Mesenchymal stem cell (in vitro differentiated cells and primary cell): ENCODE measurements at regions not wholly inside any gene's neighbourhood (a gene's known extent, or its start where the extent isn't known, plus 50 kb on each side); places are given as distances from the start of the nearest gene placed in this dataset.

Experiments used
- DNase-seq: peaks from one replicate; pipeline ENCODE4 v3.0.0-alpha.2; 2013
- H2AFZ ChIP-seq: one replicate; pipeline ENCODE4 v1.6.1; 2013; ENCODE audit warnings: low read depth, mild to moderate bottlenecking, control low read depth, inconsistent platforms, low read length, moderate library complexity
- H2AK5ac ChIP-seq: 2 replicates; pipeline ENCODE4 v1.6.1; 2013; ENCODE audit warnings: low read length, moderate library complexity, mild to moderate bottlenecking, inconsistent platforms; ENCODE audit not compliant: severe bottlenecking
- H2BK120ac ChIP-seq: one replicate; pipeline ENCODE4 v1.6.1; 2013; ENCODE audit warnings: low read depth, mild to moderate bottlenecking, inconsistent platforms, low read length, moderate library complexity
- H2BK12ac ChIP-seq, 2 experiments: one replicate each; pipeline ENCODE4 v1.6.1; 2013; ENCODE audit warnings: inconsistent platforms in 2 of 2, low read length in 2 of 2, mild to moderate bottlenecking in 2 of 2, moderate library complexity in 2 of 2, control low read depth in 1 of 2
- H2BK15ac ChIP-seq: one replicate; pipeline ENCODE4 v1.6.1; 2013; ENCODE audit warnings: mild to moderate bottlenecking, low read depth, inconsistent platforms; ENCODE audit not compliant: poor library complexity, severe bottlenecking
- H2BK5ac ChIP-seq: 2 replicates; pipeline ENCODE4 v1.6.1; 2013; ENCODE audit warnings: low read depth, mild to moderate bottlenecking, low read length, control low read depth, inconsistent platforms; ENCODE audit not compliant: poor library complexity, severe bottlenecking
- H3K14ac ChIP-seq, 2 experiments: one replicate each; pipeline ENCODE4 v1.6.1; 2013; ENCODE audit warnings: inconsistent platforms in 2 of 2, low read length in 2 of 2, control low read depth in 1 of 2, mild to moderate bottlenecking in 1 of 2, moderate library complexity in 1 of 2
- H3K18ac ChIP-seq, 2 experiments: one replicate each; pipeline ENCODE4 v1.6.1; 2013; ENCODE audit warnings: inconsistent platforms in 2 of 2, low read length in 2 of 2, control low read depth in 1 of 2, low read depth in 1 of 2, mild to moderate bottlenecking in 1 of 2
- H3K23ac ChIP-seq, 2 experiments: one replicate each; pipeline ENCODE4 v1.6.1; 2013; ENCODE audit warnings: inconsistent platforms in 2 of 2, low read length in 2 of 2, mild to moderate bottlenecking in 2 of 2, moderate library complexity in 2 of 2, control low read depth in 1 of 2
- H3K27ac ChIP-seq: 2 replicates; pipeline ENCODE4 v1.5.1; 2013; ENCODE audit warnings: mild to moderate bottlenecking, moderate library complexity, low read length, control low read depth, inconsistent platforms; ENCODE audit not compliant: poor library complexity, severe bottlenecking
- H3K27me3 ChIP-seq, 2 experiments: 2 replicates each; pipeline versions ENCODE4 v1.6.1 to v1.7.0; 2013; ENCODE audit warnings: low read length in 2 of 2, mild to moderate bottlenecking in 2 of 2, moderate library complexity in 2 of 2, control low read depth in 1 of 2, inconsistent platforms in 1 of 2; ENCODE audit not compliant: control insufficient read depth in 1 of 2, insufficient read depth in 1 of 2
- H3K36me3 ChIP-seq, 2 experiments: 2 replicates each; pipeline versions ENCODE4 v1.6.1 to v1.7.0; 2013; ENCODE audit warnings: low read length in 2 of 2, control low read depth in 1 of 2, inconsistent platforms in 1 of 2, low read depth in 1 of 2, mild to moderate bottlenecking in 1 of 2; ENCODE audit not compliant: insufficient read depth in 2 of 2, control insufficient read depth in 1 of 2
- H3K4ac ChIP-seq, 2 experiments: one replicate each; pipeline ENCODE4 v1.6.1; 2013; ENCODE audit warnings: inconsistent platforms in 2 of 2, low read length in 2 of 2, mild to moderate bottlenecking in 2 of 2, moderate library complexity in 2 of 2, control low read depth in 1 of 2, low read depth in 1 of 2
- H3K4me1 ChIP-seq: 2 replicates; pipeline ENCODE4 v1.6.1; 2013; ENCODE audit warnings: low read depth, low read length, control low read depth; ENCODE audit not compliant: control insufficient read depth, insufficient read depth
- H3K4me2 ChIP-seq: 2 replicates; pipeline ENCODE4 v1.6.1; 2013; ENCODE audit warnings: low read length, mild to moderate bottlenecking, inconsistent platforms; ENCODE audit not compliant: poor library complexity, severe bottlenecking
- H3K4me3 ChIP-seq, 2 experiments: 2 replicates each; pipeline versions ENCODE4 v1.5.1 to v1.7.0; 2013; ENCODE audit warnings: low read length in 2 of 2, mild to moderate bottlenecking in 2 of 2, control low read depth in 1 of 2, low read depth in 1 of 2; ENCODE audit not compliant: insufficient read depth in 1 of 2
- H3K79me1 ChIP-seq: replicated peaks from 2 replicates; pipeline ENCODE4 v1.6.1; 2013; ENCODE audit warnings: mild to moderate bottlenecking, control low read depth, low read length, inconsistent platforms; ENCODE audit not compliant: poor library complexity, severe bottlenecking
- H3K9ac ChIP-seq: 2 replicates; pipeline ENCODE4 v1.7.0; 2013; ENCODE audit warnings: mild to moderate bottlenecking, low read length, moderate library complexity
- H3K9me3 ChIP-seq: 2 replicates; pipeline ENCODE4 v1.7.0; 2013; ENCODE audit warnings: mild to moderate bottlenecking, low read length; ENCODE audit not compliant: control insufficient read depth
- H4K8ac ChIP-seq: one replicate; pipeline ENCODE4 v1.6.1; 2013; ENCODE audit warnings: inconsistent platforms, mild to moderate bottlenecking, low read length, moderate library complexity
- H4K91ac ChIP-seq: one replicate; pipeline ENCODE4 v1.6.1; 2013; ENCODE audit warnings: mild to moderate bottlenecking, low read length, inconsistent platforms
- WGBS: methylation state at CpG from one replicate; pipeline ENCODE4 v1.1.7; 2013; ENCODE audit warnings: mixed read lengths; 5-methylcytosine and 5-hydroxymethylcytosine counted together

- no peak overlapping the region for H2AFZ ChIP-seq
- no peak overlapping the region for H3K9ac ChIP-seq
- peaks cover 6 to 34% of the 10 kb centered on the region in 2 experiments for H3K27me3 ChIP-seq
- H3K4me2 ChIP-seq = no peak overlapping the region
- no peak overlapping the region for H3K27ac ChIP-seq
- H4K8ac ChIP-seq = no peak overlapping the region
- no peak for DNase-seq
- no peak overlapping the region for H4K91ac ChIP-seq
- H2BK12ac ChIP-seq = no peak overlapping the region
- H3K23ac ChIP-seq = no peak overlapping the region
- H3K14ac ChIP-seq = no peak overlapping the region
- no peaks in the 10 kb centered on the region for H3K36me3 ChIP-seq
- WGBS = 67% methylated on average over 2 of the region's 7 CpGs
- no peak overlapping the region for H2AK5ac ChIP-seq
- no peak overlapping the region for H2BK120ac ChIP-seq
- H3K4ac ChIP-seq = no peak overlapping the region
- no peak overlapping the region for H3K18ac ChIP-seq
- H3K4me1 ChIP-seq = no peaks in the 10 kb centered on the region
- peaks cover 6% of the 10 kb centered on the region for H3K9me3 ChIP-seq
- no peak overlapping the region for H3K4me3 ChIP-seq
- H3K79me1 ChIP-seq = no peaks in the 10 kb centered on the region
- H2BK15ac ChIP-seq = no peak overlapping the region
- no peak overlapping the region for H2BK5ac ChIP-seq
These were observed 517.4 kb downstream of the BUD13 start for GRCh38 chr11:116255321-116255953.

DNA sequence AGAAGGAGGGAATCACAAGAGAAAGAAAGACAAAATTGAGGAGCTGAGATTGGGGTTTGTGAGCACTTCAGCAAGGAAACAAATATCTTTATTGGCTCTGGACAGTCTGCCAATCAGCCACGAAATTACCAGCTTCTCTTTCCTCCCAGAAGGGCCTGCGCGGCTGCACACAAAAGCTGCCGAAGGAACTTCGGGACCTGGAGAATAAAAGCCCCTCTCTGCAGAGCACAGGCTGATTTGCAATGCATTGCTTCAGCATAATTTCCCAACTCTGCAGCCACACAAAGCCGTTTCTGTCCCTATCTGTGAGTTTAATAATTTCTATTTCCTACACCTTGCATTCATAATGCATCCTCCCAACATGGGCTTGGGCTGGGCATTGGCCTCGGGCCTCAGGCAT is 522.6 kb downstream of the BUD13 start:
- Histone ChIP-seq H3K4me2 (no peak overlapping the region), H3K4ac (no peak overlapping the region), H2BK5ac (no peak overlapping the region), H3K9ac (no peak overlapping the region), H2BK120ac (no peak overlapping the region), H2AK5ac (no peak overlapping the region), H3K27ac (no peak overlapping the region), H3K4me1 (no peaks in the 10 kb centered on the region), H4K91ac (no peak overlapping the region), H4K8ac (no peak overlapping the region), H3K4me3 (no peak overlapping the region), H3K14ac (no peak overlapping the region), H2AFZ (no peak overlapping the region), H3K36me3 (no peaks in the 10 kb centered on the region), H2BK15ac (no peak overlapping the region), H3K27me3 (peaks cover 12 to 57% of the 10 kb centered on the region in 2 experiments), H3K18ac (no peak overlapping the region), H3K79me1 (no peaks in the 10 kb centered on the region), H2BK12ac (no peak overlapping the region), H3K23ac (no peak overlapping the region), H3K9me3 (peaks cover 6% of the 10 kb centered on the region)
- WGBS = 77% methylated on average over 7 of the region's 7 CpGs
- no peak for DNase-seq

DNA sequence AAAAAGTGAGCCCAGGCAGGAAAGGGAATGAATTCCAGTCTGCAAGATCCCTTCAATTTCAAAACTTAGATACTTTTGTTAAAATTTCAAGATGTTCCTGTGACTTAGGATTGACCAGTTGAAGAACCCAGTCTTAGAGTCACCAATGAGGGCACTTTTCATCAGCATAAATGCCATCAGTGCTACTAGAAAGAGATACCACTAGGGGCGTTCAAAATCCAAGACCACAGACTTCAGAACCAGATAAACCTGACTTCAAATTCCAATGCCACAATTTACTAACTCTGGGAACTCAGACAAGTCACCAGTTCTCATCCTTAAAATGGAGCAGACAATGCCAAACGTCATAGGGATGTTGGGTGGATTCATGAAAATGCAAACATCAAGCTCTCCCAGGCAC is 523.2 kb downstream of the BUD13 start:
- 46% methylated on average over 2 of the region's 2 CpGs for WGBS
- Histone ChIP-seq H3K79me1 (no peaks in the 10 kb centered on the region), H4K8ac (no peak overlapping the region), H3K4ac (no peak overlapping the region), H3K4me3 (no peak overlapping the region), H2BK15ac (no peak overlapping the region), H3K14ac (no peak overlapping the region), H3K4me1 (no peaks in the 10 kb centered on the region), H3K23ac (no peak overlapping the region), H3K9ac (no peak overlapping the region), H2BK5ac (no peak overlapping the region), H3K9me3 (peaks cover 6% of the 10 kb centered on the region), H3K27me3 (peaks cover 12 to 58% of the 10 kb centered on the region in 2 experiments), H2AFZ (no peak overlapping the region), H3K27ac (no peak overlapping the region), H4K91ac (no peak overlapping the region), H2BK120ac (no peak overlapping the region), H3K18ac (no peak overlapping the region), H2AK5ac (no peak overlapping the region), H2BK12ac (no peak overlapping the region), H3K4me2 (no peak overlapping the region), H3K36me3 (no peaks in the 10 kb centered on the region)
- no peak for DNase-seq

GRCh38 chr11:116244889-116245288 is 527.9 kb downstream of the BUD13 start:
- peaks cover 6 to 73% of the 10 kb centered on the region in 2 experiments for H3K27me3 ChIP-seq
- WGBS = 71% methylated on average over 4 of the region's 4 CpGs

More at GRCh38 chr11:116244889-116245288, 527.9 kb downstream of the BUD13 start:
- no peaks in the 10 kb centered on the region for H3K36me3 ChIP-seq
- H2BK12ac ChIP-seq = no peak overlapping the region
- no peak overlapping the region for H3K27ac ChIP-seq
- H3K4me2 ChIP-seq = no peak overlapping the region
- no peaks in the 10 kb centered on the region for H3K4me1 ChIP-seq
- H3K4ac ChIP-seq = no peak overlapping the region
- DNase-seq = no peak
- no peak overlapping the region for H3K9ac ChIP-seq
- H2BK15ac ChIP-seq = no peak overlapping the region
- no peak overlapping the region for H2BK120ac ChIP-seq
- no peak overlapping the region for H2BK5ac ChIP-seq
- H3K79me1 ChIP-seq = no peaks in the 10 kb centered on the region
- H4K8ac ChIP-seq = no peak overlapping the region
- no peak overlapping the region for H2AFZ ChIP-seq
- no peak overlapping the region for H3K14ac ChIP-seq
- no peak overlapping the region for H3K4me3 ChIP-seq
- no peak overlapping the region for H3K18ac ChIP-seq
- no peaks in the 10 kb centered on the region for H3K9me3 ChIP-seq
- no peak overlapping the region for H4K91ac ChIP-seq
- H3K23ac ChIP-seq = no peak overlapping the region
- H2AK5ac ChIP-seq = no peak overlapping the region
